ENCODE measurements at regions not wholly inside any gene's neighbourhood (a gene's known extent, or its start where the extent isn't known, plus 50 kb on each side); places are given as distances from the start of the nearest gene placed in this dataset.

DNA sequence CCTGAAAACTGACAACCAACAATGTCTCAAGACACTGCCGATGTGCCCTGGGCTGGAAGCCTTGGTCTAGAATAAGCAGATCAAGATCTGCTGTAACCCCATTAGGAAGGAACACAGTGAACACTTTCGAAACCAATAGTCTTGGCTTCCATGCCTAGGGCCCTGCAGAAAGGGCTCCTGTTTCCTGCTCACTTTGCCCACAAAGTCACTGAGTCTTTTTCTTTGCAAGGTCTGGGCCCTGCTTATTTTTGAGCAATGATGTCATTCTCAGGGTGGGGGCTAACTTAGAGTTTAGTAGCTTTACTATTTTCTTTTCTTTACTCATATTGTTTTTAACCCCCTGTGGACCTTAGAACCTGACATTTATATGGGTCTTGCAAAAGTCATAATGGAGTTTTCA, 704.2 kb upstream of the TMEM132C start:
- TF ChIP-seq, protein P1, sequence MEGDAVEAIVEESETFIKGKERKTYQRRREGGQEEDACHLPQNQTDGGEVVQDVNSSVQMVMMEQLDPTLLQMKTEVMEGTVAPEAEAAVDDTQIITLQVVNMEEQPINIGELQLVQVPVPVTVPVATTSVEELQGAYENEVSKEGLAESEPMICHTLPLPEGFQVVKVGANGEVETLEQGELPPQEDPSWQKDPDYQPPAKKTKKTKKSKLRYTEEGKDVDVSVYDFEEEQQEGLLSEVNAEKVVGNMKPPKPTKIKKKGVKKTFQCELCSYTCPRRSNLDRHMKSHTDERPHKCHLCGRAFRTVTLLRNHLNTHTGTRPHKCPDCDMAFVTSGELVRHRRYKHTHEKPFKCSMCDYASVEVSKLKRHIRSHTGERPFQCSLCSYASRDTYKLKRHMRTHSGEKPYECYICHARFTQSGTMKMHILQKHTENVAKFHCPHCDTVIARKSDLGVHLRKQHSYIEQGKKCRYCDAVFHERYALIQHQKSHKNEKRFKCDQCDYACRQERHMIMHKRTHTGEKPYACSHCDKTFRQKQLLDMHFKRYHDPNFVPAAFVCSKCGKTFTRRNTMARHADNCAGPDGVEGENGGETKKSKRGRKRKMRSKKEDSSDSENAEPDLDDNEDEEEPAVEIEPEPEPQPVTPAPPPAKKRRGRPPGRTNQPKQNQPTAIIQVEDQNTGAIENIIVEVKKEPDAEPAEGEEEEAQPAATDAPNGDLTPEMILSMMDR (IDR thresholded peaks at IDR 0.05; ENCODE audit: control extremely low read depth in 1 of 3, insufficient read depth in 1 of 3, low read depth in 1 of 3, low read length in 3 of 3) = no peak
- no peak for TF ChIP-seq POLR2AphosphoS5 (IDR thresholded peaks at IDR 0.05; ENCODE audit: low read depth, low read length)
- TF ChIP-seq PHF8 (conservative IDR thresholded peaks at IDR 0.05; ENCODE audit: low read depth, low read length) = no peak
- TF ChIP-seq, protein P2, sequence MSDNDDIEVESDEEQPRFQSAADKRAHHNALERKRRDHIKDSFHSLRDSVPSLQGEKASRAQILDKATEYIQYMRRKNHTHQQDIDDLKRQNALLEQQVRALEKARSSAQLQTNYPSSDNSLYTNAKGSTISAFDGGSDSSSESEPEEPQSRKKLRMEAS (IDR thresholded peaks at IDR 0.05) = no peak
